Stimulated activated CD4-positive, alpha-beta T cell treated with anti-CD3 and anti-CD28 coated beads, Interleukin-2, amount 100 ng/mL, for 4 hours (primary cell): ENCODE measurements at regions not wholly inside any gene's neighbourhood (a gene's known extent, or its start where the extent isn't known, plus 50 kb on each side); places are given as distances from the start of the nearest gene placed in this dataset.

Experiments used
- DNase-seq: peaks from one replicate; pipeline ENCODE4 v3.0.0-alpha.2; 2020; ENCODE audit warnings: low read depth

GRCh38 chr5:2441495-2442180 lies 309.8 kb downstream of the IRX2 start:
- DNase-seq: no peak

- no peak for DNase-seq
Observed at GRCh38 chr5:2439608-2440007, 311.9 kb downstream of the IRX2 start.

GRCh38 chr5:2433086-2433485 lies 318.4 kb downstream of the IRX2 start:
- no peak for DNase-seq

- DNase-seq: no peak
Observed at GRCh38 chr5:2432076-2432920, 319.2 kb downstream of the IRX2 start.

GRCh38 chr5:2430606-2431005 lies 320.9 kb downstream of the IRX2 start:
- DNase-seq: no peak

GRCh38 chr5:2427983-2428382 lies 323.5 kb downstream of the IRX2 start:
- DNase-seq: no peak

GRCh38 chr5:2423634-2424033 lies 327.8 kb downstream of the IRX2 start:
- DNase-seq: no peak

GRCh38 chr5:2417301-2417700 lies 334.2 kb downstream of the IRX2 start:
- no peak for DNase-seq

GRCh38 chr5:2415678-2416077 lies 335.8 kb downstream of the IRX2 start:
- no peak for DNase-seq

- no peak for DNase-seq
Observed at GRCh38 chr5:2410451-2410850, 341.0 kb downstream of the IRX2 start.

GRCh38 chr5:2403296-2403695 lies 348.2 kb downstream of the IRX2 start:
- DNase-seq: no peak

GRCh38 chr5:2399804-2400203 lies 351.7 kb downstream of the IRX2 start:
- no peak for DNase-seq

- DNase-seq: no peak
Observed at GRCh38 chr5:2399096-2399495, 352.4 kb downstream of the IRX2 start.

- DNase-seq: no peak
Observed at GRCh38 chr5:2393556-2393955, 357.9 kb downstream of the IRX2 start.

- no peak for DNase-seq
Observed at GRCh38 chr5:2391566-2391965, 359.9 kb downstream of the IRX2 start.

- DNase-seq: no peak
Observed at GRCh38 chr5:2391021-2391420, 360.5 kb downstream of the IRX2 start.

GRCh38 chr5:2388571-2388970 lies 362.9 kb downstream of the IRX2 start:
- DNase-seq: no peak

GRCh38 chr5:2387634-2388325 lies 363.7 kb downstream of the IRX2 start:
- no peak for DNase-seq

GRCh38 chr5:2387250-2387633 lies 364.2 kb downstream of the IRX2 start:
- DNase-seq: no peak

GRCh38 chr5:2385818-2386217 lies 365.7 kb downstream of the IRX2 start:
- no peak for DNase-seq

GRCh38 chr5:2383698-2384065 lies 367.8 kb downstream of the IRX2 start:
- no peak for DNase-seq

GRCh38 chr5:2382776-2383697 lies 368.4 kb downstream of the IRX2 start:
- no peak for DNase-seq
